ENCODE measurements at regions not wholly inside any gene's neighbourhood (a gene's known extent, or its start where the extent isn't known, plus 50 kb on each side); places are given as distances from the start of the nearest gene placed in this dataset.

GRCh38 chr12:41778934-41779333 lies 365.7 kb downstream of the GXYLT1 start:
- no peak for DNase-seq (ENCODE audit: low read depth)
- Histone ChIP-seq H3K27me3 (ENCODE audit: control insufficient read depth, insufficient read depth, low read length) (no peaks in the 10 kb centered on the region), H3K4me3 (ENCODE audit: low read depth, low read length) (no peak overlapping the region), H3K36me3 (ENCODE audit: control insufficient read depth, insufficient read depth, low read length) (no peaks in the 10 kb centered on the region)
- no peak for TF ChIP-seq CTCF (IDR thresholded peaks at IDR 0.05; ENCODE audit: insufficient read depth, low read depth, low read length)
- CTCF ChIA-PET, result no interaction called here
- POLR2A ChIA-PET, result no interaction called here

DNA sequence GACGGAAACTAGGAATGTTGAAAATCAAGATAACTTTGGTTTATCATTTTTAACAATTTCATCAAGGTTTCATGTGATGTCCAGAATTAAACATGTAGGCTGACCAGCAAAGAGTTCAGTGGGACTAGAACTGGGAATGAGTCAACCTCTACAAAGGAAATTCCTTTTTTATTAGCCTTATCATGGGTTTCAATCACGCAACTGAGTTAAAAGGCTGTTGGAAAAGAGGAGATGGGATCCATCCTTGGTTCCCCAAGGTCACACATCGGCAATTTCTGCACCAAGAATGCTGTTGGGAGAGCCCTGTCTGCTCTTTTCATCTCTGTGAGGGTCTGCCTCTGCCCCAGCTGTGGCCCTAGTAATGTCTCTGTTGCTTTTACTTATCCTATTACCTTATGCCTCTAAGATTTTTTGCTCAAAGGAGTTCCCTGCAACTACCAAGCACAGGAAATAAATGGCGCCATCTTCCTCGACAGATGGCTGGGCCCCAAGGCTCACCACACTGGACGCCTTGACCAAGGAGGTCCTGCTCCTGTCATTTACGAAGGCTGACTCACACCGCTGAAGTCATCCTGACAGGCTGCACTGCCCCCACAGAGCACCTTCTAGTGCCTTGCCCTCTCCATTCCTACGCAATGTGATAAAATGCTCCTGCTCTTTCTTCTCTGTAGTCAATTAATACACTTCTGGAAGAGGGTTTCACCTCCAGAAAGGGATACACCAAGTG lies 367.4 kb downstream of the GXYLT1 start:
- POLR2A ChIA-PET, result no interaction called here

GRCh38 chr12:41772478-41772877 lies 372.2 kb downstream of the GXYLT1 start:
- no peaks in the 10 kb centered on the region for H3K27me3 ChIP-seq (ENCODE audit: control insufficient read depth, insufficient read depth, low read length)
- POLR2A ChIA-PET, result no interaction called here
- CTCF ChIA-PET, result no interaction called here

More for the DNA sequence above, 367.4 kb downstream of the GXYLT1 start:
- H3K27me3 ChIP-seq (ENCODE audit: control insufficient read depth, insufficient read depth, low read length), result no peaks in the 10 kb centered on the region
- no peak for DNase-seq (ENCODE audit: low read depth)
- CTCF ChIA-PET, result no interaction called here
- H3K36me3 ChIP-seq (ENCODE audit: control insufficient read depth, insufficient read depth, low read length), result no peaks in the 10 kb centered on the region
- TF ChIP-seq CTCF (IDR thresholded peaks at IDR 0.05; ENCODE audit: insufficient read depth, low read depth, low read length), result no peak
- no peak overlapping the region for H3K4me3 ChIP-seq (ENCODE audit: low read depth, low read length)

GRCh38 chr12:41769810-41770209 lies 374.9 kb downstream of the GXYLT1 start:
- POLR2A ChIA-PET, result no interaction called here
- no peak for DNase-seq (ENCODE audit: low read depth)
- Histone ChIP-seq H3K36me3 (ENCODE audit: control insufficient read depth, insufficient read depth, low read length) (no peaks in the 10 kb centered on the region), H3K27me3 (ENCODE audit: control insufficient read depth, insufficient read depth, low read length) (no peaks in the 10 kb centered on the region), H3K4me3 (ENCODE audit: low read depth, low read length) (no peak overlapping the region)
- no peak for TF ChIP-seq CTCF (IDR thresholded peaks at IDR 0.05; ENCODE audit: insufficient read depth, low read depth, low read length)
- CTCF ChIA-PET, result interaction anchor here (1.3 kb wide), 1 partner anchor 254 kb away, joined by 3 read pairs; no protein-coding TSS in a partner anchor

More at GRCh38 chr12:41772478-41772877, 372.2 kb downstream of the GXYLT1 start:
- no peak overlapping the region for H3K4me3 ChIP-seq (ENCODE audit: low read depth, low read length)
- no peak for DNase-seq (ENCODE audit: low read depth)
- TF ChIP-seq CTCF (IDR thresholded peaks at IDR 0.05; ENCODE audit: insufficient read depth, low read depth, low read length), result no peak
- no peaks in the 10 kb centered on the region for H3K36me3 ChIP-seq (ENCODE audit: control insufficient read depth, insufficient read depth, low read length)

DNA sequence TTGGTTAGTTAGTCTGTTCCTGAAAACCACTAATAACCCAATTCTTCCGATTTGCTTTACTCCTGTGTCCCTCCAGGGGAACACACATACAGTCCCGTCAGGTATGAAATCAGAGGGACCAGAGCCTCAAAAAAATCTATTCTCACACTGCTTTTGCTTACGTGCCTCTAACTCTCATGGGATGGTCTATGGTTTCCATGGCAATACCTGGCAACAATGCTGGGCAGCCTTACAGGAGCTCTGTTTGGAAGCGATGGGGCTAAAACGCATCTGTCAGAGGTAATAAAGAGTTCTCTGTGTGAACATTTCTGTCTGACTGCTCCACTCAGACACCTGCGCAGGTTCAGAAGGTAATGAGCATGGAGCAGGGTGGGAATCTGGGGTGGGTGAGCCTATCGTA lies 376.2 kb downstream of the GXYLT1 start:
- ChIA-PET POLR2A (no interaction called here), CTCF (no interaction called here)
- Histone ChIP-seq H3K4me3 (ENCODE audit: low read depth, low read length) (no peak overlapping the region), H3K36me3 (ENCODE audit: control insufficient read depth, insufficient read depth, low read length) (no peaks in the 10 kb centered on the region), H3K27me3 (ENCODE audit: control insufficient read depth, insufficient read depth, low read length) (no peaks in the 10 kb centered on the region)
- no peak for TF ChIP-seq CTCF (IDR thresholded peaks at IDR 0.05; ENCODE audit: insufficient read depth, low read depth, low read length)
- DNase-seq (ENCODE audit: low read depth), result no peak
